ENCODE measurements at regions not wholly inside any gene's neighbourhood (a gene's known extent, or its start where the extent isn't known, plus 50 kb on each side); places are given as distances from the start of the nearest gene placed in this dataset.
"Not testable (repeated sequence)": the region's sequence is repeated elsewhere in the genome, so short reads cannot be mapped to it uniquely, and the experiment has no call there.

DNA sequence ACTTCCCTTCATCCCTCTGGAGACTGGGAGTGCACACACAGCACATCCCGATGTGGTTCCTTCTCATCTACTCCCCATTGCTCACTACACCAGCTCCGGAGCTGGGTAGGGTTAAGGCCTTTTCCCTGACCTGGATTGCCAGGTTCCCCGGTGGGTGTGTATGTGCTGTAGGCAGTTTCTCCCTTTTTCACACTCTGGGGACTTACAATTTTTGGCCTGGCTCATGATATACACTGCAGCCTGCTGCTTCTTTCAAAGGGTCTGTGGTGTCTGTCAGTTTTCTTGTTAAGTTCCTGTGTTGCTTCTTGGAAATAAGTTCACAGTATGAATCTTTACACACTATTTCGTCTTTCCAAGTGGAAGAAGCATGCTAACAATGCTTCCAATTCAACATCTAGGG is 405.5 kb downstream of the UTRN start:
- Histone ChIP-seq H3K27me3 (ENCODE audit: control insufficient read depth in 1 of 2, insufficient read depth in 2 of 2, low read length in 2 of 2) (no peaks in the 10 kb centered on the region), H3K36me3 (ENCODE audit: insufficient read depth, low read length) (peaks cover 23% of the 10 kb centered on the region), H3K27ac (ENCODE audit: low read depth in 1 of 2, low read length in 2 of 2) (no peak overlapping the region), H3K4me3 (ENCODE audit: low read length) (no peak overlapping the region), H3K9me3 (ENCODE audit: control insufficient read depth in 1 of 2, insufficient read depth in 1 of 2, low read length in 2 of 2) (peaks cover 4 to 16% of the 10 kb centered on the region in 2 experiments), H3K4me1 (ENCODE audit: insufficient read depth, low read length) (no peaks in the 10 kb centered on the region)
- TF ChIP-seq, protein P1, sequence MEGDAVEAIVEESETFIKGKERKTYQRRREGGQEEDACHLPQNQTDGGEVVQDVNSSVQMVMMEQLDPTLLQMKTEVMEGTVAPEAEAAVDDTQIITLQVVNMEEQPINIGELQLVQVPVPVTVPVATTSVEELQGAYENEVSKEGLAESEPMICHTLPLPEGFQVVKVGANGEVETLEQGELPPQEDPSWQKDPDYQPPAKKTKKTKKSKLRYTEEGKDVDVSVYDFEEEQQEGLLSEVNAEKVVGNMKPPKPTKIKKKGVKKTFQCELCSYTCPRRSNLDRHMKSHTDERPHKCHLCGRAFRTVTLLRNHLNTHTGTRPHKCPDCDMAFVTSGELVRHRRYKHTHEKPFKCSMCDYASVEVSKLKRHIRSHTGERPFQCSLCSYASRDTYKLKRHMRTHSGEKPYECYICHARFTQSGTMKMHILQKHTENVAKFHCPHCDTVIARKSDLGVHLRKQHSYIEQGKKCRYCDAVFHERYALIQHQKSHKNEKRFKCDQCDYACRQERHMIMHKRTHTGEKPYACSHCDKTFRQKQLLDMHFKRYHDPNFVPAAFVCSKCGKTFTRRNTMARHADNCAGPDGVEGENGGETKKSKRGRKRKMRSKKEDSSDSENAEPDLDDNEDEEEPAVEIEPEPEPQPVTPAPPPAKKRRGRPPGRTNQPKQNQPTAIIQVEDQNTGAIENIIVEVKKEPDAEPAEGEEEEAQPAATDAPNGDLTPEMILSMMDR (IDR thresholded peaks at IDR 0.05), result no peak
- Mint-ChIP-seq H3K4me1 (ENCODE audit: low read depth) (peaks cover 24% of the 10 kb centered on the region), H3K36me3 (ENCODE audit: low read depth) (peaks cover 90% of the 10 kb centered on the region), H3K4me3 (no peak overlapping the region), H3K27ac (no peak overlapping the region), H3K9me3 (peaks cover 14% of the 10 kb centered on the region), H3K27me3 (no peaks in the 10 kb centered on the region)
- DNase-seq (no peak), ATAC-seq (ENCODE audit: poor library complexity) (no peak)
- ChIA-PET CTCF (no interaction called here), POLR2A (no interaction called here)
- intact Hi-C loops (cut with DNase I, micrococcal nuclease), result no loop called here

DNA sequence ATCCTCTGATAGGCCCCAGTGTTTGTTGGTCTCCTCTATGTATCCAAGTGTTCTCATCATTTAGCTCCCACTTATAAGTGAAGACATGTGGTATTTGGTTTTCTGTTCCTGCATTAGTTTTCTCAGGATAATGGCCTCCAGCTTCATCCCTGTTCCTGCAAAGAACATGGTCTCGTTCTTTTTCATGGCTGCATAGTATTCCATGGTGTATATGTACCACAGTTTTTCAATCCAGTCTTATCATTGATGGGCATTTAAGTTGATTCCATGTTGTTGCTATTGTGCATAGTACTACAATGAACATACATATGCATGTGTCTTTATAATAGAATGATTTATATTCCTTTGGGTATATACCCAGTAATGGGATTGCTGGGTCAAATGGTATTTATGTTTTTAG is 406.9 kb downstream of the UTRN start:
- intact Hi-C loops (cut with DNase I, micrococcal nuclease); H3K27me3 ChIP-seq (ENCODE audit: control insufficient read depth in 1 of 2, insufficient read depth in 2 of 2, low read length in 2 of 2); DNase-seq; H3K4me3 ChIP-seq (ENCODE audit: low read length); H3K9me3 Mint-ChIP-seq; H3K4me3 Mint-ChIP-seq; H3K4me1 ChIP-seq (ENCODE audit: insufficient read depth, low read length); H3K27ac ChIP-seq (ENCODE audit: low read depth in 1 of 2, low read length in 2 of 2); ATAC-seq (ENCODE audit: poor library complexity); H3K9me3 ChIP-seq (ENCODE audit: control insufficient read depth in 1 of 2, insufficient read depth in 1 of 2, low read length in 2 of 2); POLR2A ChIA-PET; CTCF ChIA-PET; H3K27ac Mint-ChIP-seq; H3K27me3 Mint-ChIP-seq: not testable (repeated sequence)
- Mint-ChIP-seq H3K36me3 (ENCODE audit: low read depth) (peaks cover 76% of the 10 kb centered on the region), H3K4me1 (ENCODE audit: low read depth) (peaks cover 35% of the 10 kb centered on the region)
- H3K36me3 ChIP-seq (ENCODE audit: insufficient read depth, low read length), result peaks cover 20% of the 10 kb centered on the region

DNA sequence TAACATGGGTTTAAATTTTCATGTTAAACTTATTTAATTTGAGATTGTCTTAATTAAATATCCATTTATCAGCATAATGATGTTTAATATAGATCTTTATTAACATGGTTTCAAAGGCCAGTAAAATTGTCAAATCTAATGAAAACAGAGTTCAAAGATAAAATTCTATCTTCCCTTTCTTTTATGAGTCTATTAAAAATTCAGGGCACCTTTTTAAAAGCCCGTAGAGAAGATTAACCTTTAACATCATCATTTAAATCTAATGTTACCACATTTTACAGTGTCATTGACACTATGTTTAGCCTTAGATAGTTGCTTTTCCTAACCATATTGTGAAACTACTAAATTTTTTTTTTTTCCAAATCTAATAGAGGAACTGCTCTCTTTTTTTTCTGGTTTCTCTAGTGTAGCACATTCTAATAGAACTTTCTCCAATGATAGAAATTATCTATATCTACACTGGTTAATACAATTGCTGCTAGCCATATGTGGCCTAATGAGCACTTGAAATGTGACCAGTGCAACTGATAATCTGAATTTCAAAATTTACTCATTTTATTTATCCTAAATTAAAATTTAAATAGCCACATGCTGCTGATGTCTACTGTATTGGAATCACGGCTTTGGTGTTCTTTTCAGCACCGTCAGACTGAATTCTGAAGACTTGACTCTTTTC is 410.9 kb downstream of the UTRN start:
- H3K36me3 Mint-ChIP-seq (ENCODE audit: low read depth), result peaks cover 48% of the 10 kb centered on the region
- no peak overlapping the region for H3K27ac Mint-ChIP-seq
- no peaks in the 10 kb centered on the region for H3K27me3 ChIP-seq (ENCODE audit: control insufficient read depth in 1 of 2, insufficient read depth in 2 of 2, low read length in 2 of 2)
- H3K27me3 Mint-ChIP-seq, result no peaks in the 10 kb centered on the region
- no peak for DNase-seq
- intact Hi-C loops (cut with DNase I, micrococcal nuclease), result no loop called here
- H3K4me3 ChIP-seq (ENCODE audit: low read length), result no peak overlapping the region
- peaks cover 42% of the 10 kb centered on the region for H3K4me1 Mint-ChIP-seq (ENCODE audit: low read depth)
- H3K4me3 Mint-ChIP-seq, result no peak overlapping the region
- H3K36me3 ChIP-seq (ENCODE audit: insufficient read depth, low read length), result peaks cover 11% of the 10 kb centered on the region
- H3K9me3 ChIP-seq (ENCODE audit: control insufficient read depth in 1 of 2, insufficient read depth in 1 of 2, low read length in 2 of 2), result peaks cover 0 to 3% of the 10 kb centered on the region in 2 experiments
- no peak for ATAC-seq (ENCODE audit: poor library complexity)
- CTCF ChIA-PET, result no interaction called here
- no peak overlapping the region for H3K27ac ChIP-seq (ENCODE audit: low read depth in 1 of 2, low read length in 2 of 2)
- H3K4me1 ChIP-seq (ENCODE audit: insufficient read depth, low read length), result no peaks in the 10 kb centered on the region
- H3K9me3 Mint-ChIP-seq, result peaks cover 3% of the 10 kb centered on the region
- POLR2A ChIA-PET, result no interaction called here
- TF ChIP-seq, protein P1 (IDR thresholded peaks at IDR 0.05), result no peak

All from CD4-positive, alpha-beta T cell (primary cell).